Suprapubic skin (tissue), 4 donors: ENCODE measurements at regions not wholly inside any gene's neighbourhood (a gene's known extent, or its start where the extent isn't known, plus 50 kb on each side); places are given as distances from the start of the nearest gene placed in this dataset.

Source experiments
- DNase-seq, 2 donors: peaks; one replicate each; pipeline ENCODE4 v3.0.0-alpha.2; 2019; ENCODE audit warnings: low spot score in 2 of 2
- H3K27ac ChIP-seq: fragments of 200-600 bp; sonication (generic); one replicate; pipeline ENCODE4 v1.5.1; 2019
- H3K27me3 ChIP-seq: fragments of 200-600 bp; sonication (generic); one replicate; pipeline ENCODE4 v1.5.1; 2019
- H3K36me3 ChIP-seq: fragments of 200-600 bp; sonication (generic); one replicate; pipeline ENCODE4 v1.5.1; 2019
- H3K4me1 ChIP-seq: fragments of 200-600 bp; sonication (generic); one replicate; pipeline ENCODE4 v1.5.1; 2019
- H3K4me3 ChIP-seq: fragments of 200-600 bp; sonication (generic); one replicate; pipeline ENCODE4 v1.5.1; 2019; ENCODE audit warnings: mild to moderate bottlenecking
- H3K9me3 ChIP-seq: fragments of 200-600 bp; sonication (generic); one replicate; pipeline ENCODE4 v1.5.1; 2019
- EP300 ChIP-seq: sonication (generic); formaldehyde crosslinking; IDR thresholded peaks from one replicate; pipeline ENCODE4 v1.6.1; 2017; ENCODE audit warnings: antibody characterized with exemption
- POLR2A ChIP-seq, 2 donors: fragments of 450-650 bp; IDR thresholded peaks; one replicate each; pipeline ENCODE4 v1.6.1; 2017; ENCODE audit warnings: antibody characterized with exemption in 2 of 2, mild to moderate bottlenecking in 2 of 2, moderate library complexity in 2 of 2
- POLR2AphosphoS5 ChIP-seq, 3 donors: sonication (generic); formaldehyde crosslinking; IDR thresholded peaks; one replicate each; pipeline ENCODE4 v1.6.1; 2017; ENCODE audit warnings: antibody characterized with exemption in 3 of 3
- WGBS: methylation state at CpG from one replicate; pipeline ENCODE4 v1.1.5; 2018; 5-methylcytosine and 5-hydroxymethylcytosine counted together
- TF ChIP-seq, protein P1 (sequence below), 2 donors: fragments of 200-600 bp in 1 of 2; fragments of 450-650 bp in 1 of 2; sonication (generic) in 1 of 2; IDR thresholded peaks; one replicate each; pipeline ENCODE4 v1.5.1; 2016 to 2019; ENCODE audit warnings: antibody characterized with exemption in 2 of 2, mild to moderate bottlenecking in 1 of 2, moderate library complexity in 1 of 2

DNA sequence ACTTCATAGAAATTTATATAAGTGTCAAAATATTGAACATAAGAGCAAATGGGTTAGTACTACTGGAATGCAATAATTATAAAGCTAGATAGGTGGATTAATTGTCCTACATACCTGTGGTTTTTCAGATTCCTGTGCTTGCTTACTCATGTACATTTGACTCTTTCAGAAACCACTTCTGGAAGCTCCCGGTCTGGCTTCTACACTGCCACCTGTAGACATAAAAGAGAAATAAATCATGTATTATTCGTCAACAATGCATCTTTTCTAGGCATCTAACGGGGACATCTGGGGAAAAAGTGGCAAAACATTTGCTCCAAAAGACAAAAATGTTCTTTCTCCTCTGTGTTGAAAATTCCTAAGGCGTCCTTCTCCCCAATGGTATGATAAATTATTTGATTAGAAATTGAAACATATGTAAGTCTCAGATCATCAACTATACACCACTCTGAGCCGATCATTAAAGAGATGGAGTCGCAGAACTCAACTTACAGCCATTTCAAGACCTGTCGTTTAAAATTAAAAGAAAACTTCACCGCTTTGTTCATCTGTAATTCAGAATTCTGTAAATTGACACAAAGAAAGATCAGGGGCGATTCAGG is 648.7 kb upstream of the DIPK2B start:
- no peaks in the 10 kb centered on the region for H3K27me3 ChIP-seq
- peak overlapping the region; percentile 70 for H3K4me3 ChIP-seq
- H3K4me1 ChIP-seq, result no peaks in the 10 kb centered on the region
- H3K9me3 ChIP-seq, result no peaks in the 10 kb centered on the region
- TF ChIP-seq, protein P1, sequence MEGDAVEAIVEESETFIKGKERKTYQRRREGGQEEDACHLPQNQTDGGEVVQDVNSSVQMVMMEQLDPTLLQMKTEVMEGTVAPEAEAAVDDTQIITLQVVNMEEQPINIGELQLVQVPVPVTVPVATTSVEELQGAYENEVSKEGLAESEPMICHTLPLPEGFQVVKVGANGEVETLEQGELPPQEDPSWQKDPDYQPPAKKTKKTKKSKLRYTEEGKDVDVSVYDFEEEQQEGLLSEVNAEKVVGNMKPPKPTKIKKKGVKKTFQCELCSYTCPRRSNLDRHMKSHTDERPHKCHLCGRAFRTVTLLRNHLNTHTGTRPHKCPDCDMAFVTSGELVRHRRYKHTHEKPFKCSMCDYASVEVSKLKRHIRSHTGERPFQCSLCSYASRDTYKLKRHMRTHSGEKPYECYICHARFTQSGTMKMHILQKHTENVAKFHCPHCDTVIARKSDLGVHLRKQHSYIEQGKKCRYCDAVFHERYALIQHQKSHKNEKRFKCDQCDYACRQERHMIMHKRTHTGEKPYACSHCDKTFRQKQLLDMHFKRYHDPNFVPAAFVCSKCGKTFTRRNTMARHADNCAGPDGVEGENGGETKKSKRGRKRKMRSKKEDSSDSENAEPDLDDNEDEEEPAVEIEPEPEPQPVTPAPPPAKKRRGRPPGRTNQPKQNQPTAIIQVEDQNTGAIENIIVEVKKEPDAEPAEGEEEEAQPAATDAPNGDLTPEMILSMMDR (IDR thresholded peaks at IDR 0.05), result peak in 1 of 2 donors; percentile 7
- no peak for TF ChIP-seq EP300
- H3K36me3 ChIP-seq, result no peaks in the 10 kb centered on the region
- WGBS, result 34% methylated on average over 9 of the region's 9 CpGs
- DNase-seq, result no peak
- H3K27ac ChIP-seq, result no peak overlapping the region

GRCh38 chrX:45847961-45848360 is 647.3 kb upstream of the DIPK2B start:
- WGBS, result 70% methylated on average over 5 of the region's 5 CpGs
- no peaks in the 10 kb centered on the region for H3K27me3 ChIP-seq
- TF ChIP-seq, protein P1 (IDR thresholded peaks at IDR 0.05), result no peak
- TF ChIP-seq POLR2AphosphoS5 (IDR thresholded peaks at IDR 0.05) (no peak), EP300 (no peak), POLR2A (IDR thresholded peaks at IDR 0.05) (no peak)
- H3K4me1 ChIP-seq, result no peaks in the 10 kb centered on the region
- no peak overlapping the region for H3K4me3 ChIP-seq
- no peak for DNase-seq
- no peak overlapping the region for H3K27ac ChIP-seq
- H3K9me3 ChIP-seq, result no peaks in the 10 kb centered on the region
- no peaks in the 10 kb centered on the region for H3K36me3 ChIP-seq

DNA sequence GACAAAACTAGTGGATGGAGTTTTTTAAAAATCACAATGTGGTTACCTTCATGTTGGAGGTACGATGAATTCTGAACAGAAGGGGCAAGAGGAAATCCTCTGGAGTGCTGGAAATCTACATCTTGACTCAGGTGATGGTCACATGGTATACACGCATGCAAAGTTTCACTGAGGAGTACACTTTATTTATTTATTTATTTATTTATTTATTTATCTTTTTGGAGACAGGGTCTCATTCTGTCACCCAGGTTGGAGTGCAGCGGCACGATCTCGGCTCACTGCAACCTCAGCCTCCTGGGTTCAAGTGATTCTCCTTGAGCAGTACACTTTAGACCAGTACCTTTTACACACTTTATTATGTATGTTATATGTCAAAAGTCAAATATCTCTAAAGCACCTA is 645.7 kb upstream of the DIPK2B start:
- Histone ChIP-seq H3K4me3 (no peak overlapping the region), H3K4me1 (peaks cover 6% of the 10 kb centered on the region), H3K27ac (no peak overlapping the region), H3K27me3 (no peaks in the 10 kb centered on the region), H3K36me3 (no peaks in the 10 kb centered on the region), H3K9me3 (no peaks in the 10 kb centered on the region)
- DNase-seq, result no peak
- TF ChIP-seq POLR2A (IDR thresholded peaks at IDR 0.05) (no peak), EP300 (no peak), POLR2AphosphoS5 (IDR thresholded peaks at IDR 0.05) (no peak)
- TF ChIP-seq, protein P1 (IDR thresholded peaks at IDR 0.05), result no peak
- 86% methylated on average over 5 of the region's 5 CpGs for WGBS

GRCh38 chrX:45845142-45845541 is 644.5 kb upstream of the DIPK2B start:
- no peak overlapping the region for H3K27ac ChIP-seq
- WGBS, result 80% methylated on average over 5 of the region's 5 CpGs

DNA sequence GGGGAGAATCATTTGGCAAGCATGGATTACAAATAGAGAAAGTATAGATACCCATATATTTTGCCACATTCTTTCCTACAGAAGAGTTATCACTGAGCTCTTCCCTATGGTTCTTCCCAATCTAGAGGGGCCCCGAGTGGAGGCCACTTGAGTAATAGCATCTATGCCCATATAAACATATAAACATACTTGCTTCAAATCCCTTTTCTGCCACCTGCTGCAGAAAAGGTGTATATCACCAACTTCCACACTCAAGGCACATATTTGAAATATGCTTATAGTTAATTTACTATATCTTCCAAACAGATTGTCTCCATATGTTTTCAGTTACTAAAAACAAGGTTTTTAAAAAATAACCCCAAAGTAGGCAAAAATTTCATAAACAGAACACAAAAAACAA is 642.8 kb upstream of the DIPK2B start:
- Histone ChIP-seq H3K27me3 (no peaks in the 10 kb centered on the region), H3K27ac (no peak overlapping the region), H3K9me3 (no peaks in the 10 kb centered on the region), H3K4me3 (no peak overlapping the region), H3K4me1 (peaks cover 6% of the 10 kb centered on the region), H3K36me3 (no peaks in the 10 kb centered on the region)
- 44% methylated on average over 1 of the region's 1 CpG for WGBS
- DNase-seq, result no peak
- TF ChIP-seq, protein P1 (IDR thresholded peaks at IDR 0.05), result no peak
- TF ChIP-seq POLR2AphosphoS5 (IDR thresholded peaks at IDR 0.05) (no peak), POLR2A (IDR thresholded peaks at IDR 0.05) (no peak), EP300 (no peak)

More at GRCh38 chrX:45845142-45845541, 644.5 kb upstream of the DIPK2B start:
- Histone ChIP-seq H3K4me1 (peaks cover 6% of the 10 kb centered on the region), H3K36me3 (no peaks in the 10 kb centered on the region), H3K4me3 (no peak overlapping the region), H3K9me3 (no peaks in the 10 kb centered on the region), H3K27me3 (no peaks in the 10 kb centered on the region)
- TF ChIP-seq POLR2AphosphoS5 (IDR thresholded peaks at IDR 0.05), result no peak
- TF ChIP-seq POLR2A (IDR thresholded peaks at IDR 0.05), result no peak
- TF ChIP-seq EP300, result no peak
- TF ChIP-seq, protein P1 (IDR thresholded peaks at IDR 0.05), result no peak
- DNase-seq, result no peak
